Skeletal muscle tissue (tissue), 3 donors: ENCODE measurements at regions not wholly inside any gene's neighbourhood (a gene's known extent, or its start where the extent isn't known, plus 50 kb on each side); places are given as distances from the start of the nearest gene placed in this dataset.

Source experiments
- H3K27ac ChIP-seq: one replicate; pipeline ENCODE4 v1.7.0; 2013; ENCODE audit warnings: mild to moderate bottlenecking, low read depth, low read length, inconsistent platforms
- H3K27me3 ChIP-seq, 3 donors: one replicate each; pipeline ENCODE4 v1.7.0; 2013; ENCODE audit warnings: low read length in 3 of 3; ENCODE audit not compliant: control insufficient read depth in 3 of 3, insufficient read depth in 3 of 3
- H3K36me3 ChIP-seq, 3 donors: one replicate each; pipeline ENCODE4 v1.7.0; 2013; ENCODE audit warnings: low read length in 3 of 3; ENCODE audit not compliant: control insufficient read depth in 3 of 3, insufficient read depth in 3 of 3
- H3K4me1 ChIP-seq, 3 donors: one replicate each; pipeline ENCODE4 v1.7.0; 2013; ENCODE audit warnings: low read length in 3 of 3, mild to moderate bottlenecking in 3 of 3; ENCODE audit not compliant: control insufficient read depth in 3 of 3, insufficient read depth in 3 of 3
- H3K4me3 ChIP-seq, 3 donors: one replicate each; pipeline ENCODE4 v1.7.0; 2013; ENCODE audit warnings: low read length in 3 of 3
- H3K9ac ChIP-seq, 3 donors: one replicate each; pipeline ENCODE4 v1.7.0; 2013; ENCODE audit warnings: low read length in 3 of 3, mild to moderate bottlenecking in 3 of 3, moderate library complexity in 2 of 3, low read depth in 1 of 3
- H3K9me3 ChIP-seq, 3 donors: one replicate each; pipeline ENCODE4 v1.7.0; 2013; ENCODE audit warnings: low read length in 3 of 3; ENCODE audit not compliant: control insufficient read depth in 3 of 3
- donor health status: Osteomylitis.

- no peaks in the 10 kb centered on the region for H3K9me3 ChIP-seq
- no peaks in the 10 kb centered on the region for H3K27me3 ChIP-seq
- H3K36me3 ChIP-seq: peaks cover 0 to 4% (median 3%) of the 10 kb centered on the region in 3 donors
- H3K9ac ChIP-seq: no peak overlapping the region
- H3K4me1 ChIP-seq: no peaks in the 10 kb centered on the region
- H3K4me3 ChIP-seq: no peak overlapping the region
- H3K27ac ChIP-seq: no peak overlapping the region
Measured at GRCh38 chr3:124428372-124429128, 301.7 kb upstream of the UMPS start.

DNA sequence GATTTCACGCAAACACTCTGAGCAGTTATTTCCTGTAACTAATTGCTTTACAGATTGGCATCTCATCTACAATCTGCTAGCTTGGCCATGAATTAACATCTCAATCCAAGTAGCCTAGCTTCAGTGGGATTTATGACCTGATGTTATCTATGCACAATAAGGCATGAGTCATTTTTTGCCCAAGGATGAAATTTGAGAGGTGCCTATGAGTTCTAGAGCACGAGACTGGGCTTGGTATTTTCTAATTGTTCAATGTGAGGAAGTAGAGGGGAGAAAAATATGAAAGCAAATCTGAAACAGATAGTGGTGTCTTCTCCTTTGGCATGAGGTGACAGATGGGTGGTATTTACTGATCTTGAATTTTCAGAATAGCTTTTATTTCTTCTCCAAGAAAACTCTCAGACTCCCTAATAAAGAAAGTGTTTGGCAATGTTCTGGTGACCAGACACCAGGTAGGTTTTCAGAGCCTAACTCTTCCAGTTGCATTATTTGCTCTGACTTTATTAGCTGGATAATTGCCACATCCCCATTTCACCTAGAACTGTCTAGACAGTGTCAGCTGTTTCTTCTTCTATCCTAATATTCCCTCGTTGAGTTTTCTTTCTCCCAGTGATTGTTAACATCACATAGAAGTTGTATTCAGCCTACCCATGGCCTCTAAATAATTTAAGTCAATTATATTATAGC is 301.0 kb upstream of the UMPS start:
- Histone ChIP-seq H3K36me3 (peaks cover 0 to 7% (median 6%) of the 10 kb centered on the region in 3 donors), H3K4me3 (no peak overlapping the region), H3K27ac (no peak overlapping the region), H3K9me3 (peaks cover 0 to 1% (median 0%) of the 10 kb centered on the region in 3 donors), H3K27me3 (no peaks in the 10 kb centered on the region), H3K4me1 (no peaks in the 10 kb centered on the region), H3K9ac (no peak overlapping the region)

DNA sequence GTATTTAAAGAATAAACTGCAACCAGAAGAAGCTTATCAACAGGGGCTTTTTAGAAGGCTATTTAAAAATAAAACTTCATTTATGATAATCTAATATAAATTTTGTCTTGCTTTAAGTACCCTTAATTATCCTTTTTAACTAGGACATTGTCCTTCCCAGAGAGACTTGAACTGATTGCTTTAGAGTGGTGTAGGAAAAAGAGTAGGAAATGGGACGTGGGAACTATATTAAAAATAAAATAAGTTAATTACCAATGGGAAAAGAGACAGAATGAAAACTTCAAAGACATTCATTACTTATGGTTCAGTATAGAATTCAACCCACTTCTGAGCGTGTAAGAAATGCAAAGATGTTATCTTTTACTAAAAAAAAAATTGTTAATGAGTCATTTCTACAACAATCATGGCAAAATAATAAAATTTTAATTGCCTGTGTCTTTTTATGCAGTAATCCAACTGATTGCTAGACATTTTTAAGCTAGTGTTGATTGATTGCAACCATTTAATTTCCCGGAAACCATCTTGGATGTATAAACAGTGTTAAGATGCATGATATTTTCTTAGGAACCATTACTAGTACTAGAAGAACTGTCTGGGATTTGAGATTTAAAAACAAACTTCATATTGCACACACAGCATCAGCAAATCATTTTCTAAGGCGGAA is 298.8 kb upstream of the UMPS start:
- peaks cover 0 to 13% (median 9%) of the 10 kb centered on the region in 3 donors for H3K36me3 ChIP-seq
- H3K9ac ChIP-seq: no peak overlapping the region

GRCh38 chr3:124434176-124434575 is 296.1 kb upstream of the UMPS start:
- Histone ChIP-seq H3K9me3 (peaks cover 0 to 3% (median 0%) of the 10 kb centered on the region in 3 donors), H3K4me3 (no peak overlapping the region), H3K4me1 (no peaks in the 10 kb centered on the region), H3K9ac (no peak overlapping the region), H3K27me3 (no peaks in the 10 kb centered on the region), H3K27ac (no peak overlapping the region), H3K36me3 (peaks cover 0 to 14% (median 13%) of the 10 kb centered on the region in 3 donors)

More for the DNA sequence above, 298.8 kb upstream of the UMPS start:
- Histone ChIP-seq H3K27me3 (no peaks in the 10 kb centered on the region), H3K4me3 (no peak overlapping the region), H3K27ac (no peak overlapping the region), H3K9me3 (peaks cover 0 to 3% (median 0%) of the 10 kb centered on the region in 3 donors), H3K4me1 (no peaks in the 10 kb centered on the region)

DNA sequence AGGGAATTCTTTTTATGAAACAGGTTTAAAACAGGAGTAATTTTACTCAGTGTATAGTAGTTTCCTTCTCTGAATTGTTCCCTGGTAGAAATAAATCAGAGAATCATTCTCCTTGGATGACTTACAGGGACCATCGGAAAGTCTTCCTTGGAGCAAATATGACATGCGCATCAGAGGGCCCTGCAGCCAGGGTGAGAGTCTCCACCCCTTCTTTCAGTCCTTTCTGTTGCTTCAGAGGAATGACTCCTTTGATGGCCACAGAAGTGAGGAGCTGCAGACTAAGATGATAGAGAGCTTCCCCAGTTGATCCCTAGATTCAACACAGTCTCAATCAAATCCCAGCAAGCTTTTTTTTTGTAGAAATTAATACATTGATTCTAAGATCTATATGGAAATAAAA is 294.8 kb upstream of the UMPS start:
- H3K27me3 ChIP-seq: no peaks in the 10 kb centered on the region
- H3K27ac ChIP-seq: no peak overlapping the region
- H3K4me3 ChIP-seq: no peak overlapping the region
- no peak overlapping the region for H3K9ac ChIP-seq
- peaks cover 0 to 14% (median 13%) of the 10 kb centered on the region in 3 donors for H3K36me3 ChIP-seq
- peaks cover 0 to 3% (median 0%) of the 10 kb centered on the region in 3 donors for H3K9me3 ChIP-seq
- H3K4me1 ChIP-seq: no peaks in the 10 kb centered on the region

- Histone ChIP-seq H3K27ac (no peak overlapping the region), H3K4me1 (no peaks in the 10 kb centered on the region), H3K27me3 (no peaks in the 10 kb centered on the region), H3K4me3 (no peak overlapping the region), H3K36me3 (peaks cover 0 to 15% (median 14%) of the 10 kb centered on the region in 3 donors), H3K9ac (no peak overlapping the region), H3K9me3 (peaks cover 0 to 3% (median 0%) of the 10 kb centered on the region in 3 donors)
Measured at GRCh38 chr3:124438813-124439212, 291.4 kb upstream of the UMPS start.

- peaks cover 0 to 10% (median 9%) of the 10 kb centered on the region in 3 donors for H3K36me3 ChIP-seq
- no peak overlapping the region for H3K27ac ChIP-seq
- no peaks in the 10 kb centered on the region for H3K9me3 ChIP-seq
- H3K9ac ChIP-seq: no peak overlapping the region
- H3K4me1 ChIP-seq: no peaks in the 10 kb centered on the region
- no peaks in the 10 kb centered on the region for H3K27me3 ChIP-seq
- no peak overlapping the region for H3K4me3 ChIP-seq
Measured at GRCh38 chr3:124439603-124440002, 290.6 kb upstream of the UMPS start.

GRCh38 chr3:124441766-124442165 is 288.5 kb upstream of the UMPS start:
- Histone ChIP-seq H3K36me3 (peaks cover 5 to 9% (median 7%) of the 10 kb centered on the region in 3 donors), H3K4me3 (no peak overlapping the region), H3K4me1 (no peaks in the 10 kb centered on the region), H3K9me3 (no peaks in the 10 kb centered on the region), H3K27me3 (no peaks in the 10 kb centered on the region), H3K9ac (no peak overlapping the region), H3K27ac (no peak overlapping the region)

- peaks cover 7 to 9% (median 9%) of the 10 kb centered on the region in 3 donors for H3K36me3 ChIP-seq
- no peak overlapping the region for H3K4me3 ChIP-seq
- H3K4me1 ChIP-seq: no peaks in the 10 kb centered on the region
- no peak overlapping the region for H3K9ac ChIP-seq
- no peak overlapping the region for H3K27ac ChIP-seq
- H3K9me3 ChIP-seq: no peaks in the 10 kb centered on the region
- no peaks in the 10 kb centered on the region for H3K27me3 ChIP-seq
Measured at GRCh38 chr3:124442463-124442862, 287.8 kb upstream of the UMPS start.

- Histone ChIP-seq H3K9ac (no peak overlapping the region), H3K27ac (no peak overlapping the region), H3K4me1 (no peaks in the 10 kb centered on the region), H3K27me3 (no peaks in the 10 kb centered on the region), H3K9me3 (no peaks in the 10 kb centered on the region), H3K36me3 (peaks cover 7 to 9% (median 9%) of the 10 kb centered on the region in 3 donors), H3K4me3 (no peak overlapping the region)
Measured at GRCh38 chr3:124443446-124443845, 286.8 kb upstream of the UMPS start.
